Gastrocnemius medialis (tissue), 4 donors: ENCODE measurements at regions not wholly inside any gene's neighbourhood (a gene's known extent, or its start where the extent isn't known, plus 50 kb on each side); places are given as distances from the start of the nearest gene placed in this dataset.

Source experiments
- ATAC-seq, 2 donors: fragments of 150-250 bp; one replicate each; pipeline ENCODE4 v1.9.1; 2016
- DNase-seq, 2 donors: peaks; one replicate each; pipeline ENCODE4 v3.0.0-alpha.2; 2019
- H3K27ac ChIP-seq, 4 donors: fragments of 200-600 bp; sonication (generic); 1 replicate in 1 of 4; 2 replicates in 3 of 4; pipeline ENCODE4 v1.5.1; 2016 to 2018; ENCODE audit warnings: mild to moderate bottlenecking in 2 of 4, moderate library complexity in 1 of 4
- H3K27me3 ChIP-seq, 3 donors: fragments of 200-600 bp; sonication (generic) in 2 of 3; 1 replicate in 1 of 3; 2 replicates in 2 of 3; pipeline versions ENCODE4 v1.5.1 to v1.6.0; 2016 to 2019; ENCODE audit warnings: mild to moderate bottlenecking in 1 of 3, moderate library complexity in 1 of 3
- H3K36me3 ChIP-seq, 2 donors: fragments of 200-600 bp; sonication (generic) in 1 of 2; one replicate each; pipeline ENCODE4 v1.5.1; 2017 to 2018
- H3K4me1 ChIP-seq, 2 donors: fragments of 200-600 bp; sonication (generic) in 1 of 2; one replicate each; pipeline ENCODE4 v1.5.1; 2016 to 2017; ENCODE audit warnings: mild to moderate bottlenecking in 2 of 2
- H3K4me3 ChIP-seq, 4 donors: fragments of 200-600 bp; sonication (generic) in 3 of 4; 1 replicate in 1 of 4; 2 replicates in 3 of 4; pipeline ENCODE4 v1.5.1; 2016 to 2019; ENCODE audit warnings: mild to moderate bottlenecking in 2 of 4
- H3K9me3 ChIP-seq, 3 donors: fragments of 200-600 bp; sonication (generic) in 2 of 3; 1 replicate in 1 of 3; 2 replicates in 2 of 3; pipeline ENCODE4 v1.5.1; 2016 to 2019
- CTCF ChIP-seq, 5 experiments: fragments of 450-650 bp in 3 of 5; fragments of 200-600 bp in 2 of 5; sonication (generic) in 2 of 5; IDR thresholded peaks in 4 of 5; conservative IDR thresholded peaks in 1 of 5; 1 replicate in 4 of 5; 2 replicates in 1 of 5; pipeline ENCODE4 v1.5.1; 2016 to 2019; ENCODE audit warnings: antibody characterized with exemption in 5 of 5, mild to moderate bottlenecking in 3 of 5, moderate library complexity in 3 of 5
- POLR2A ChIP-seq, 2 donors: fragments of 450-650 bp; IDR thresholded peaks; one replicate each; pipeline ENCODE4 v1.6.1; 2017; ENCODE audit warnings: antibody characterized with exemption in 2 of 2, mild to moderate bottlenecking in 2 of 2, moderate library complexity in 2 of 2
- in situ Hi-C, 4 donors: fragments of 200-750 bp; cut with MboI; loops; one replicate each; pipeline versions ENCODE4 v1.15.0 to v1.8.0; 2017; ENCODE audit warnings: low sequenced_read_pairs in 4 of 4
- intact Hi-C: fragments of 100-400 bp; cut with DNase I; formaldehyde crosslinking; loops from one replicate; pipeline ENCODE4 v1.15.1; 2023; ENCODE audit warnings: low total_unique reads

GRCh38 chr12:67137256-67137655, 131.9 kb upstream of the CAND1 start:
- ATAC-seq (no peak), DNase-seq (no peak)
- Histone ChIP-seq H3K27me3 (no peaks in the 10 kb centered on the region), H3K4me3 (no peak overlapping the region), H3K27ac (no peak overlapping the region), H3K9me3 (no peaks in the 10 kb centered on the region), H3K4me1 (no peaks in the 10 kb centered on the region), H3K36me3 (no peaks in the 10 kb centered on the region)
- TF ChIP-seq CTCF (IDR thresholded peaks at IDR 0.05 in 4 of 5, conservative IDR thresholded peaks at IDR 0.05 in 1 of 5), result no peak
- TF ChIP-seq POLR2A (IDR thresholded peaks at IDR 0.05), result no peak
- in situ Hi-C loops, result no loop called here
- intact Hi-C loops, result no loop called here

- no peak for DNase-seq
- in situ Hi-C loops, result no loop called here
- Histone ChIP-seq H3K9me3 (no peaks in the 10 kb centered on the region), H3K27me3 (no peaks in the 10 kb centered on the region), H3K4me3 (no peak overlapping the region), H3K4me1 (no peaks in the 10 kb centered on the region), H3K36me3 (no peaks in the 10 kb centered on the region), H3K27ac (no peak overlapping the region)
- intact Hi-C loops, result no loop called here
- no peak for ATAC-seq
- TF ChIP-seq CTCF (IDR thresholded peaks at IDR 0.05 in 4 of 5, conservative IDR thresholded peaks at IDR 0.05 in 1 of 5) (no peak), POLR2A (IDR thresholded peaks at IDR 0.05) (no peak)
These were observed 127.7 kb upstream of the CAND1 start for GRCh38 chr12:67141296-67142018.

- Histone ChIP-seq H3K9me3 (no peaks in the 10 kb centered on the region), H3K4me3 (no peak overlapping the region), H3K27ac (no peak overlapping the region), H3K27me3 (no peaks in the 10 kb centered on the region), H3K4me1 (no peaks in the 10 kb centered on the region), H3K36me3 (no peaks in the 10 kb centered on the region)
- in situ Hi-C loops, result no loop called here
- no peak for ATAC-seq
- DNase-seq, result no peak
- TF ChIP-seq POLR2A (IDR thresholded peaks at IDR 0.05), result no peak
- no peak for TF ChIP-seq CTCF (IDR thresholded peaks at IDR 0.05 in 4 of 5, conservative IDR thresholded peaks at IDR 0.05 in 1 of 5)
- intact Hi-C loops, result no loop called here
These were observed 123.5 kb upstream of the CAND1 start for GRCh38 chr12:67145692-67146091.

- TF ChIP-seq POLR2A (IDR thresholded peaks at IDR 0.05) (no peak), CTCF (IDR thresholded peaks at IDR 0.05 in 4 of 5, conservative IDR thresholded peaks at IDR 0.05 in 1 of 5) (no peak)
- no peak overlapping the region for H3K4me3 ChIP-seq
- intact Hi-C loops (no loop called here), in situ Hi-C loops (no loop called here)
- no peak overlapping the region for H3K27ac ChIP-seq
- H3K4me1 ChIP-seq, result no peaks in the 10 kb centered on the region
- no peak for DNase-seq
- no peaks in the 10 kb centered on the region for H3K9me3 ChIP-seq
- no peak for ATAC-seq
- H3K27me3 ChIP-seq, result no peaks in the 10 kb centered on the region
- H3K36me3 ChIP-seq, result no peaks in the 10 kb centered on the region
These were observed 122.1 kb upstream of the CAND1 start for GRCh38 chr12:67147030-67147429.

GRCh38 chr12:67147447-67147846, 121.7 kb upstream of the CAND1 start:
- H3K4me1 ChIP-seq, result no peaks in the 10 kb centered on the region
- DNase-seq, result no peak
- in situ Hi-C loops, result no loop called here
- no peak overlapping the region for H3K27ac ChIP-seq
- no peaks in the 10 kb centered on the region for H3K9me3 ChIP-seq
- no peaks in the 10 kb centered on the region for H3K36me3 ChIP-seq
- no peak for ATAC-seq
- intact Hi-C loops, result no loop called here
- TF ChIP-seq CTCF (IDR thresholded peaks at IDR 0.05 in 4 of 5, conservative IDR thresholded peaks at IDR 0.05 in 1 of 5) (no peak), POLR2A (IDR thresholded peaks at IDR 0.05) (no peak)
- H3K4me3 ChIP-seq, result no peak overlapping the region
- no peaks in the 10 kb centered on the region for H3K27me3 ChIP-seq
